ENCODE measurements at regions not wholly inside any gene's neighbourhood (a gene's known extent, or its start where the extent isn't known, plus 50 kb on each side); places are given as distances from the start of the nearest gene placed in this dataset.

GRCh38 chr14:47746986-47747385 is 71.6 kb upstream of the MDGA2 start:
- no peak for DNase-seq

DNA sequence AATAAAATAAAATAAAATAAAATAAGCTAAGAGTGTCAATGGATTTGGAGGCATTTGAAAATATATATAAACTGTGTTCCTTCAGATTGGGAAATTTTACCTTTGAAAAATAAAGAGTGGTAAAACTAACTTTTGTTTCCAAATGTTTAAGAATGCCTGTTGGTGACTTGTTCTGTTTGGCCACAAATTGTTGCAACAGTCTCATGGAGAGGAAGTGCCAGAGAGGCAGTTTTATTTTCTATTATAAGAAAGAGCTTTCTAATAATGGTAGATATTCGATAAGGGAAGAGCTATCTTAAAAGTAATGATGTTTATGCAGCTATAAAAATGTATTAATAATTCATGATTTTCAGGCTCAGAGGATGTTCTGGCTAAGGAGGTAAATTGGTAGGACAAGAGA is 68.8 kb upstream of the MDGA2 start:
- no peak for DNase-seq

GRCh38 chr14:47739541-47739940 is 64.1 kb upstream of the MDGA2 start:
- no peak for DNase-seq

DNA sequence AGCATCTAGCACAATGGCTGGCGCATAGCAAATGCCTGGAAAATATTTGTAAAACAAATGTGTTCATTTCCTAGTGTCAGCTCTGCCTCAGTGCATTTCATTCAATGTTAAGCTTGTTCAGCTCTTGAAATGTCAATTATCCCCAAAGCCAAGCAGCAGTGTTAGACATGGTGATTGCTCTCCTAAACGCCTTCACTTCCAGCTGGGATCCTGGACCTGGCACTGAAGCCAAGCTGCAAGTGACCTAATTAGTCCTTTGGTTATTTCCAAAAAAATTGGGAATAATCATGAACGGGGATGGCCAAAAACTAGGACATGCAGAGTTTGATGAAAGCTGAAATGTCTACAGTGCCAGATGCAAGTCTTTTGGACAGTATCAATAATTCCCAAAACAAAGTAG is 54.9 kb upstream of the MDGA2 start:
- DNase-seq: no peak

Data from CD4-positive, alpha-beta T cell treated with Interleukin-1 beta for 1 hour (primary cell).